ENCODE measurements at regions not wholly inside any gene's neighbourhood (a gene's known extent, or its start where the extent isn't known, plus 50 kb on each side); places are given as distances from the start of the nearest gene placed in this dataset.

DNA sequence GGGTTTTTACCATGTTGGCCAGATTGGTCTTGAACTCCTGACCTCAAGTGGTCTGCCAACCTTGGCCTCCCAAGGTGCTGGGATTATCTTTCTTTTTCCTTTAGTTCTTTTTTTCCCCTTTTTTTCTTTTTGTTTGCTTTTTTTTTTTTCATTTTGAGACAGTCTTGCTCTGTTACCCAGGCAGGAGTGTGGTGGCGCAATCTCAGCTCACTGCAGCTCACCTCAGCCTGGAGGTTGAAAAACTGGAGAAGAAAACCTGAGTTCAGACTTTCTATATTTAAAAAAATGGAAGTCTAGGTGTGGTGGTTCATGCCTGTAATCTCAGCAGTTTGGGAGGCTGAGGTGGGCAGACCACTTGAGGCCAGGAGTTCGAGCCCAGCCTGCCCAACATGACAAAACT is 181.1 kb upstream of the HS3ST1 start:
- in situ Hi-C loops (cut with MboI), result no loop called here
- POLR2A ChIA-PET, result no interaction called here

More for the DNA sequence above, 181.1 kb upstream of the HS3ST1 start:
- Histone ChIP-seq H3K36me3 (ENCODE audit: control insufficient read depth, insufficient read depth, low read length) (no peaks in the 10 kb centered on the region), H2AFZ (ENCODE audit: low read depth, low read length) (no peak overlapping the region), H3K9me1 (ENCODE audit: control insufficient read depth, insufficient read depth, low read length) (no peaks in the 10 kb centered on the region), H3K4me2 (ENCODE audit: insufficient read depth, low read length) (no peak overlapping the region), H3K4me1 (replicated peaks in 1 of 2; ENCODE audit: control insufficient read depth in 2 of 2, insufficient read depth in 2 of 2, low read length in 2 of 2) (no peaks in the 10 kb centered on the region), H4K20me1 (replicated peaks; ENCODE audit: control insufficient read depth, insufficient read depth, low read length) (no peaks in the 10 kb centered on the region), H3K27me3 (ENCODE audit: control insufficient read depth in 2 of 2, insufficient read depth in 2 of 2, low read length in 2 of 2) (no peaks in the 10 kb centered on the region), H3K4me3 (no peak overlapping the region), H3K27ac (ENCODE audit: extremely low read depth, low read depth, low read length) (no peak overlapping the region), H3K79me2 (ENCODE audit: control insufficient read depth, insufficient read depth, low read length) (no peaks in the 10 kb centered on the region), H3K9me3 (replicated peaks; ENCODE audit: control insufficient read depth, insufficient read depth, low read depth, low read length) (no peaks in the 10 kb centered on the region), H3K9ac (ENCODE audit: insufficient read depth in 1 of 2, low read depth in 2 of 2, low read length in 2 of 2) (no peak overlapping the region)
- WGBS (ENCODE audit: insufficient coverage, low coverage, missing lambda C conversion rate), result 6% methylated on average over 2 of the region's 2 CpGs
- intact Hi-C loops (cut with micrococcal nuclease), result no loop called here
- DNase-seq (ENCODE audit: extremely low read depth in 1 of 4, low spot score in 3 of 4) (no peak), FAIRE-seq (no peak), ATAC-seq (no peak)
- CTCF ChIA-PET (ENCODE audit: low intra/inter-chr PET ratio), result no interaction called here
- TF ChIP-seq STAT5B (CRISPR knock-in tag; IDR thresholded peaks at IDR 0.05) (no peak), NFE2L1 (tag; IDR thresholded peaks at IDR 0.05; ENCODE audit: borderline replicate concordance, low read depth) (no peak), ZNF133 (CRISPR knock-in tag; IDR thresholded peaks at IDR 0.05) (no peak), MEF2D (tag; conservative IDR thresholded peaks at IDR 0.05; ENCODE audit: low read depth) (no peak), ZNF282 (CRISPR knock-in tag; IDR thresholded peaks at IDR 0.05) (no peak), FOXA3 (CRISPR knock-in tag; conservative IDR thresholded peaks at IDR 0.05 in 1 of 2, IDR thresholded peaks at IDR 0.05 in 1 of 2) (no peak), PKNOX1 (IDR thresholded peaks at IDR 0.05) (no peak), SNRNP70 (optimal IDR thresholded peaks at IDR 0.05; ENCODE audit: low read depth, low read length) (no peak), OTX1 (CRISPR knock-in tag; IDR thresholded peaks at IDR 0.05) (no peak), HDAC3 (IDR thresholded peaks at IDR 0.05; ENCODE audit: borderline replicate concordance, partially characterized antibody) (no peak), SIN3B (IDR thresholded peaks at IDR 0.05; ENCODE audit: low read depth) (no peak), PRMT5 (CRISPR knock-in tag; IDR thresholded peaks at IDR 0.05) (no peak), TAF15 (IDR thresholded peaks at IDR 0.05; ENCODE audit: low read depth, low read length) (no peak), GABPB1 (CRISPR knock-in tag; IDR thresholded peaks at IDR 0.05) (no peak)
- TF ChIP-seq, protein P1, sequence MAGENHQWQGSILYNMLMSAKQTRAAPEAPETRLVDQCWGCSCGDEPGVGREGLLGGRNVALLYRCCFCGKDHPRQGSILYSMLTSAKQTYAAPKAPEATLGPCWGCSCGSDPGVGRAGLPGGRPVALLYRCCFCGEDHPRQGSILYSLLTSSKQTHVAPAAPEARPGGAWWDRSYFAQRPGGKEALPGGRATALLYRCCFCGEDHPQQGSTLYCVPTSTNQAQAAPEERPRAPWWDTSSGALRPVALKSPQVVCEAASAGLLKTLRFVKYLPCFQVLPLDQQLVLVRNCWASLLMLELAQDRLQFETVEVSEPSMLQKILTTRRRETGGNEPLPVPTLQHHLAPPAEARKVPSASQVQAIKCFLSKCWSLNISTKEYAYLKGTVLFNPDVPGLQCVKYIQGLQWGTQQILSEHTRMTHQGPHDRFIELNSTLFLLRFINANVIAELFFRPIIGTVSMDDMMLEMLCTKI (IDR thresholded peaks at IDR 0.05; ENCODE audit: partially characterized antibody), result no peak
- BruUV-seq (replicated peaks), result no TSS peak

All from K562 (cell line).